Heart left ventricle (tissue), 16 donors: ENCODE measurements at regions not wholly inside any gene's neighbourhood (a gene's known extent, or its start where the extent isn't known, plus 50 kb on each side); places are given as distances from the start of the nearest gene placed in this dataset.

ENCODE experiments used
- ATAC-seq, 4 donors: fragments of 200-7000 bp; cut with Tn5 transposase; one replicate each; pipeline ENCODE4 v1.9.1; 2020 to 2022; ENCODE audit warnings: moderate library complexity in 4 of 4, mild to moderate bottlenecking in 3 of 4, moderate number of reproducible peaks in 1 of 4
- DNase-seq, 5 donors: peaks; one replicate each; pipeline ENCODE4 v3.0.0-alpha.2; 2020
- H3K27ac ChIP-seq, 12 donors: fragments of 200-600 bp; sonication (generic) in 4 of 12; one replicate each; pipeline versions ENCODE4 v1.5.0 to v1.8.0; 2016 to 2022; ENCODE audit warnings: mild to moderate bottlenecking in 2 of 12
- H3K27me3 ChIP-seq, 9 donors: fragments of 200-600 bp; sonication (generic) in 2 of 9; one replicate each; pipeline versions ENCODE4 v1.5.1 to v1.8.0; 2016 to 2022; ENCODE audit warnings: mild to moderate bottlenecking in 3 of 9
- H3K36me3 ChIP-seq, 9 donors: fragments of 200-600 bp; sonication (generic) in 2 of 9; one replicate each; pipeline versions ENCODE4 v1.5.0 to v1.8.0; 2018 to 2022; ENCODE audit warnings: mild to moderate bottlenecking in 2 of 9
- H3K4me1 ChIP-seq, 12 donors: fragments of 200-600 bp; sonication (generic) in 4 of 12; one replicate each; pipeline versions ENCODE4 v1.5.0 to v1.8.0; 2016 to 2022; ENCODE audit warnings: mild to moderate bottlenecking in 3 of 12
- H3K4me3 ChIP-seq, 12 donors: fragments of 200-600 bp; sonication (generic) in 4 of 12; one replicate each; pipeline versions ENCODE4 v1.5.0 to v1.8.0; 2017 to 2022; ENCODE audit warnings: mild to moderate bottlenecking in 9 of 12, moderate library complexity in 4 of 12
- H3K9me3 ChIP-seq, 12 donors: fragments of 200-600 bp; sonication (generic) in 4 of 12; one replicate each; pipeline versions ENCODE4 v1.5.0 to v1.8.0; 2016 to 2022; ENCODE audit warnings: mild to moderate bottlenecking in 1 of 12
- CTCF ChIP-seq, 12 donors: fragments of 200-600 bp; sonication (generic) in 4 of 12; IDR thresholded peaks; one replicate each; pipeline versions ENCODE4 v1.5.0 to v1.8.0; 2018 to 2022; ENCODE audit warnings: antibody characterized with exemption in 12 of 12, mild to moderate bottlenecking in 5 of 12
- POLR2A ChIP-seq, 2 donors: fragments of 450-650 bp; IDR thresholded peaks; one replicate each; pipeline ENCODE4 v1.6.1; 2017; ENCODE audit warnings: antibody characterized with exemption in 2 of 2, mild to moderate bottlenecking in 2 of 2, moderate library complexity in 2 of 2
- WGBS, 4 donors: extraction: QIAGEN DNeasy Blood & Tissue Kit in 2 of 4; methylation state at CpG; one replicate each; pipeline versions ENCODE4 v1.1.5 to v1.1.7; 2013 to 2018; 5-methylcytosine and 5-hydroxymethylcytosine counted together
- intact Hi-C, 10 donors: fragments of 100-400 bp; cut with DNase I; formaldehyde crosslinking; loops; one replicate each; pipeline versions ENCODE4 v1.11.1 to v1.14.2; 2022
- donor health status: ischemic (EF 13 %, LVEDD 7.1; RV severe dilation, severe dysfunction).
- donor health status: healthy with polysubstance abuse.
- donor health status: DM: no; HTN: yes; CAD: no.
- donor health status: DM: no; HTN: no; CAD: no.
- donor health status: ischemic (EF 25% LVEDD 6.9; RV normal size, moderate dysfunction).
- donor health status: ischemic (EF 25% LVEDD 5.7; RV mildly dilated, moderate dysfunction).
- donor health status: healthy.
- donor health status: DM: yes; HTN: yes; CAD: no.
- donor health status: ischemic (EF 35%, LVEDD 5.7; RV mildly dilated, moderate dysfunction).
- donor health status: nonischemic (EF 11% LVEDD 7.7; RV severe dilation, severe dysfunction).
- donor health status: DM: yes; HTN: yes; CAD: no.
- donor health status: PGD.
- donor health status: ischemic (EF 29% LVEDD 5.4; RV normal size, mild dysfunction).
- donor health status: nonischemic (EF 23%, LVEDD 6.1; RV moderate dilation, normal function).

- no peak for DNase-seq
- ATAC-seq = no peak
- intact Hi-C loops = no loop called here
Observed at GRCh38 chr3:23105048-23105447, 98.1 kb upstream of the UBE2E2 start.

GRCh38 chr3:23106666-23107065 is 96.5 kb upstream of the UBE2E2 start:
- ATAC-seq = no peak

More at GRCh38 chr3:23105048-23105447, 98.1 kb upstream of the UBE2E2 start:
- Histone ChIP-seq H3K27ac (no peak overlapping the region), H3K36me3 (no peaks in the 10 kb centered on the region), H3K4me1 (no peaks in the 10 kb centered on the region), H3K9me3 (no peaks in the 10 kb centered on the region), H3K27me3 (no peaks in the 10 kb centered on the region), H3K4me3 (no peak overlapping the region)
- no peak for TF ChIP-seq CTCF (IDR thresholded peaks at IDR 0.05)
- no peak for TF ChIP-seq POLR2A (IDR thresholded peaks at IDR 0.05)

GRCh38 chr3:23107221-23107620 is 95.9 kb upstream of the UBE2E2 start:
- DNase-seq (no peak), ATAC-seq (no peak)
- Histone ChIP-seq H3K4me1 (no peaks in the 10 kb centered on the region), H3K27me3 (no peaks in the 10 kb centered on the region), H3K27ac (no peak overlapping the region), H3K4me3 (no peak overlapping the region), H3K36me3 (no peaks in the 10 kb centered on the region), H3K9me3 (no peaks in the 10 kb centered on the region)
- intact Hi-C loops = no loop called here
- TF ChIP-seq CTCF (IDR thresholded peaks at IDR 0.05) (no peak), POLR2A (IDR thresholded peaks at IDR 0.05) (no peak)

More at GRCh38 chr3:23106666-23107065, 96.5 kb upstream of the UBE2E2 start:
- no peaks in the 10 kb centered on the region for H3K9me3 ChIP-seq
- intact Hi-C loops = no loop called here
- no peaks in the 10 kb centered on the region for H3K27me3 ChIP-seq
- 93 to 97% (median 96%) methylated on average over 3 of the region's 3 CpGs for WGBS, 4 donors
- TF ChIP-seq POLR2A (IDR thresholded peaks at IDR 0.05) (no peak), CTCF (IDR thresholded peaks at IDR 0.05) (no peak)
- H3K27ac ChIP-seq = no peak overlapping the region
- DNase-seq = no peak
- no peaks in the 10 kb centered on the region for H3K4me1 ChIP-seq
- no peak overlapping the region for H3K4me3 ChIP-seq
- H3K36me3 ChIP-seq = no peaks in the 10 kb centered on the region

GRCh38 chr3:23108451-23109057 is 94.6 kb upstream of the UBE2E2 start:
- no peak for ATAC-seq
- no peak overlapping the region for H3K4me3 ChIP-seq
- intact Hi-C loops = no loop called here

More at GRCh38 chr3:23108451-23109057, 94.6 kb upstream of the UBE2E2 start:
- H3K9me3 ChIP-seq = no peaks in the 10 kb centered on the region
- no peaks in the 10 kb centered on the region for H3K27me3 ChIP-seq
- no peaks in the 10 kb centered on the region for H3K36me3 ChIP-seq
- DNase-seq = no peak
- TF ChIP-seq POLR2A (IDR thresholded peaks at IDR 0.05) (no peak), CTCF (IDR thresholded peaks at IDR 0.05) (no peak)
- 86 to 90% (median 89%) methylated on average over 3 of the region's 3 CpGs for WGBS, 4 donors
- no peak overlapping the region for H3K27ac ChIP-seq
- peaks cover 0 to 8% (median 0%) of the 10 kb centered on the region in 12 donors for H3K4me1 ChIP-seq
